GM18498 (cell line): ENCODE measurements at regions not wholly inside any gene's neighbourhood (a gene's known extent, or its start where the extent isn't known, plus 50 kb on each side); places are given as distances from the start of the nearest gene placed in this dataset.

Experiments
- ATAC-seq: cut with Tn5 transposase; IDR thresholded peaks from one replicate; pipeline ENCODE4 v1.9.1; 2021; ENCODE audit warnings: mild to moderate bottlenecking, moderate library complexity; ENCODE audit not compliant: unreplicated experiment

DNA sequence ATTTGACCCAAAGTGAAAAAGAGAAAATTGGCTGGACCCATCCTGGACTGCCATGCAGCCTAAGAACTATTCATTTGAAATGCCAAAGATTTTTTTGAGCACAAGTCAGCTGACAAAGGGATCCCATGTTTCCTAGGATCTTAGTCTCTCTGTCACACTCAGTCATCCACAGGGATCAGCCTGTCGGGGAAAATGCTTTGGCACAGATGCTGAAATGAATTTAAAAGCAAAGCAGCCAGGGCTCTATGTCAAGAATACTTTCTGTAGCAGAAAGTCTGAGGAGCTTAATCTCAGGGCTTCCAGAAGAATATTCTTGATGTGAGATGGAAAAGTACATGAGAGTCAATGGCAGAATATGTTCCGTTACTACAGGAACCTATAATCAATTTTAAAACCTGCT, 1900.8 kb downstream of the MRPL39 start:
- no peak for ATAC-seq

DNA sequence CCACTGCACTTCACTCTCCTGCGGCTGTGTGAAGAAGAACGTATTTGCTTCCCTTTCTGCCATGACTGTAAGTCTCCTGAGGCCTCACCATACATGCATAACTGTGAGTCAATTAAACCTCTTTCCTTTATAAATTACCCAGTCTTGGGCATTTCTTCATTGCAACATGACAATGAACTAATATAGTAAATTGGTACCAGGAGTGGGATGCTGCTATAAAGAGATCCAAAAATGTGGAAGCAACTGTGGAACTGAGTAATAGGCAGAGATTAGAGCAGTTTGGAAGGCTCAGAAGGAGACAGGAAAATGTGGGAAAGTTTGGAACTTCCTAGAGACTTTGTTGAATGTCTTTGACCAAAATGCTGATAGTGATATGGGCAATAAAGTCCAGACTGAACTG, 1907.9 kb downstream of the MRPL39 start:
- no peak for ATAC-seq

DNA sequence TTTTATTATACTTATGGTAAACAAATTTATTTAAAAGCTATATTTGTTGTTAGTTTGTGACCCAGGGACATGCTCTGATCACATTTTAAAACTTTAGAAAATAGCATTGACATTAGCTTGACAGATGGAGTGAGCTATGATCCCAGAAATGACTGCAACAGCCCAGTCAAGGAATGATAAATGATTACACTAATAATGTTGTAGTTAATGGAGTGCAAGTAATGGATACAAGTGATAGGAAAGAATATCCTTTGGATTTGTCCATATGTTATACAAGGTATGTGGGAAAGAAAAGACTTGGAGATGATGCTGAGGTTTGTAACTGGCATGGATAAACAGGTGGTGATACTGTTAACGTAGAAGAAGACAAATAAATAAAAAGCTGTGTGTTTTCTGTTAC, 1908.7 kb downstream of the MRPL39 start:
- ATAC-seq = no peak

DNA sequence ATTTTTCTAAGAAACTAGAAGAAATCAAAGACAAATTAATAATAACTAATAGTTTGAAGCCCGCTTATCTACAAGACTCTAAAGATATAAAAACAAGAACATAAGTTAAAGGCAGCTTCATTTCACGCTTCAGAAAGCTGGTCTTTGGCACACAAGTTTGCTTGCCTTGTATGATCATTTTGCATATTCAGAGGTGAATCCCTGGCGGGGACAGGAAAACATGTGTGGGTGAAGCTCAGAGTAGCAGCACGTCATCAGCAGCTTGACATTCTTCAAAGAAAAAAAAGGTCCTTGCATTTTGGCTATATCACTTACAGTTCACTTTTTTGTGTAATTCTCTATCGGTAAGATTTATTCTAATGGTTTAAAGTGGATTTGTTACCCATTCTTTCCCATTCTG, 1911.8 kb downstream of the MRPL39 start:
- ATAC-seq = no peak

DNA sequence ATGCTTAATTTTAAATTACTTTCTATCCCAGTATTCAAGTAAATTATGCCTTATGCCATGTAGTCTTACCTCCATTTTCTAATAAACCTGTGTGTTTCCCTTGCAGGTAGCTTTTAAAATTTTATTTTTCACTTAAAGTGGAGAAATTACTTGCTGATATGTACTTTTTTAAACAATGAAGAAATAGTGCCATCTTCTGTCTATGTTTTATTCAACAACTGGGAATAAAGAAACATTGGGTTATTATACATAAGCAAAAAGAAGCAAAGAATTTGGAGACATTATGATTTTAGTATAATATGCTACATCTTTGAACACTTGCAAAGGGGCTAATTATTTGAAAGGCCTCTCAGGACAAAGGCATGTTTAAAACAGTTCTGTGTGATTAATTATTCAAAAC, 1912.9 kb downstream of the MRPL39 start:
- ATAC-seq = no peak

DNA sequence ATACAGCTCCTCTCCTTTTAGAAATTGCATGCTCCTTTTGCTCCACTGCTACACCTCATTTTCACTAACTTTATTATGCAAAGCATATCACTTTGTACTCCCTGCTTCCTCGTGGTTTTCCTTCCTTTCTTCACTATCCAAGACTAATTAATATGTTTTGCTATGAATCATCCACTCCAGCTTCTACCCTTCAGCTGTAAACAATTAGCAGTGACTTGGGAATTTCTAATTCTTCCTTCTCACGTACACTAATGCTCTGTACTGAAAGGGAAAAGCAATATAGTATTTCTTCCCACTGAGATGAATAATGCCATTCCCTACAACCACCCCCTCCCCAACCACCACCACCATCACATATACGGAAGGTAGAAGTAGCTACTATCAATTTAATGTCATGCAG, 1917.0 kb downstream of the MRPL39 start:
- no peak for ATAC-seq

DNA sequence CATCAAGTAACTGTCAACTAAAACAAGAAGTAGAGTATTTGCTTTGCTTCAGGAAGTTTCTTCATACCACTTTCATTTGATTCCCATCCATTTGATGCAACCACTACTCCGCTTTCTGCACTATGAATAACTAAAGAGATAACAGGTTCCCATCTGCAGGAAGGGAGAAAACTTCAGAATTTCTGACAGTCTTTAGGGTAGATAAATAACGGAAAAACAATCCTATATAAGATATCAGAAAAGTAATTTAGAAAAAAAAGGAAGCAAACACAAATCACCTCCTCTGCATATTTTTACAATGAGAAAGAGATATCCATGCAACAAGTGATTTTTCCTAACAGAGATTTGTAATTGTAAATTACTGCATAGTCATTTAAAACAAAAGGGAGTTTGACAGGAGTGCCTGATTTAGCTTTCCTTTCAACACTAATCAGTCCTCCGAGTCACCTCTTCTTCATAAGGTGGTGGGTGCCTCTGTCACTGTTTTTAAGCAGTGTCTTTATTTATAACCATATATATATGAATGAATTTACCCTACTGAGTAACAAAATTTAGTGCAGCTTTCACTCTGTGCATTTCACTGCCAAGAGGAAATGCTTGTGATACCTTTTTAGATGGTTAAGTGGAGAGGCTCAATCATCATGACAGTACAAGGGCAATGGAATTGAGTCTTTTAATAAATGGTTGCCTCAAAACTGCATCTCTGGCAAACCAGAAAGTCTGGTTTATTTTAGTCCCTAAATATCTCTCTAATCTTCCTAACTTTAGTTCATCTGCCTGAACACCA, 1920.4 kb downstream of the MRPL39 start:
- ATAC-seq = no peak

DNA sequence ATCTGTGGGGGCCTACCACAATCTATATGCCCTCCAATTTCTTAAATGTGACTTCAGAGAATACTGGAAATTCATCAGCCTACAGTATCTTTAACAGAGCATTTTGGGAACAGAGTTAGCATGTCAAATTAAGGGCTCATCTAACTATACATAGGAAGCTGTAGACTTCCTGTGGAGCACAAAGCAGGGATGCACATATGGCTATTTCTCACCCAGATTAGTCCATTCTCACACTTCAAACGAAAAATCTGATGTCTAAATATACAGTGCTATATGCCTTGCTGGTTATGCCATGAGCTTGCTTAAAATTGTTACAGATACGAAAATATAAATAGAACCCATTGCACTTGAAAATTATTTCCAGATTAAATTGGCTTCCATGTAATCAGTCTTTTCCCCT, 1922.8 kb downstream of the MRPL39 start:
- ATAC-seq = no peak

DNA sequence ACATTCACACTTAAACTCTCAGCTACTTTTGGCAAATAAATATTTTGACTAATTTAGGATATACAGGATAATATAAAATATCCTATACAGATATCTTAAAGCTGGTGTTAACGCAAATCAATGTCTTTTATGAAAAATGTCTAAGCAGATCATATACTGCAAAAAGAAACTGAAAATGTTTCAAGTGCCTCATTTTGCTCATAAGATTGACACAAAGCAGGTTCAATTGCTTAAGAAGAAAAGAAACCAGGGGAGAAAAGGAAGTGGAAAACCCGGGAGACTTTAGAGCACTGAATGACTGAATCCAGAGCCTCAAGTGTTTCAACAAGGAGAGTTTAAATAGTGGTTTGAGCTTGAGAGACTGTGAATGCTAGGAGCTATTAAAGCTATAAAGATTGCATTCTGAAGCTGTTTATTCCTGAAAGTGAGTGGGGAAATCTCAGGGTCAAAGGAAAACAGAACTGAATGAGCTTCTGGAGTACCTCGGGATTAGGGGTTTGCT, 1943.0 kb downstream of the MRPL39 start:
- no peak for ATAC-seq

DNA sequence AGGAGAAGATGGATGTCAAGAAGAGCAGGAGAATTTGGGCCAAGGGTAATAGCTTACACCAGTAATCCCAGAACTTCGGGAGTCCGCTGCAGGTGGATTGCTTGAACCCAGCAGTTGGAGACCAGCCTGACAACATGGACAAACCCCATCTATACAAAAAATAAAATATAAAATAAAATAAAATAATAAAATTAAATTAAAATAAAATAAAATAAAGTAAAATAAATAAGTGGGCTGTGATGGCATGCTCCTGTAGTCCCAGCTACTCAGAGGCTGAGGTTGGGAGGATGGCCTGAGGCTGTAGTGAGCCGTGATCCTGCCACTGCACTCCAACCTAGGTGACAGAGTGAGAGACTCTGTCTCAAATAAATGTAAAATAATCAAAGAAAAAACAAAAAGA, 1946.7 kb downstream of the MRPL39 start:
- ATAC-seq = no peak

DNA sequence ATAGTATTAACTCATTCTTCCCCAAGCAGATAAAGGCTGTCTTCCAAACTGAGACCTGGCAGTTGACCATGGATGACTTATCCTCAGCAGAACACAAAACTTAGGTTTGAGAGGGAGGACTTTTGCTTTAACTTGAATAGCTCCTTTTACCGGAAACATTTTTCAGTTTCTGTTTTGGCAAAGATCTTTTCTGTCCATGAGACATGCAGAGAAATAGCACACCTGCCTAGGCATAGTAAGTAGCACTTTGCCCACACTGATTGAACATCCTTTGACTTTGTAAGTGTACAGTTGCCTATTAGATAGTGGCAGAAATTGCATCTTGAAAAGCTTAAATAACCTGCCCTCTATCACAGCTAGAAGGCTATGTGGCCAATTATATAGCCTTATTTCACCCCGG, 1962.5 kb downstream of the MRPL39 start:
- no peak for ATAC-seq

DNA sequence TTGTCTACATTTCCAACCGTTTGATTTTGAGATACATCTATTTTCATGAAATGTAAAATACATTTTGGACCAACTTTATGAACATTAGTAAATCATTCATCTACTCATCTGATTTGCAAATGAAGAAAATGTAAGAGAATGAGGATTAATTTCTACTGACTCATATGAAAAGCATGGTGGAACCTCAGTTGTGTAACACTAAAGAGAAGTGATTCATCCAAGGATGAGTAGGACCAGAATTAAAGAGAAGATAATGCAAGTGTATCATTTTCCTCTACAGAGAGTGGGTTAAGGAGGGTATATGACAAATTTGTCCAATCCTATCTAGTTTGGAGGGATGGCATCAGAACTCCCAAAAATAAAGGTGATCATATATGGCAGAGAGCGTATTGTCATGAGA, 1967.6 kb downstream of the MRPL39 start:
- ATAC-seq = no peak

DNA sequence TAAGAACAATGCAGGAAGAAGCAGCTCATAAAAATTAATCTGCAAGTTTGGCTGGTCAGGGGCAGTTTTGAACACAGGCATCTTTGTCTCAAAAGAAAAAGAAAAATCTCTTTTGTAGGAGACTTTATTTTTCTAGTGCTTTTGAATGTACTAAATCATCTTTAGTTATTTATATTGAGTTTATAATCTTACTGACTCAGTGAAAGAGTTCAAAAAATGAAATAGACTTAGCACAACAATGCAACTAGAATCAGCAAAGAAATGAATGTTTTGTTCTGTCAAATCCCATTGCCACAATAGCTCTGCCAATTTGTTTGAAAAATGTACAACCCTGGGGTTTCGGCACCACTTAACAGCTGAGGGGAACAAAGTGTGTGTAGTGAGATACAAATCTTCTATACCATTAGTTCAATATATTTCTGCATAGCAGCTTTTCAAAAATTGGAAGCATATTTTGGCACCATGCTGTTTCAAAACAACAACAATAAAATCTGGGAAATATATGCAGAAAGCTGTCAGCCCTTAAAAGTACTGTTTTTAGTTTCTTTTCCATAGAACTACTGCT, 1969.1 kb downstream of the MRPL39 start:
- no peak for ATAC-seq

DNA sequence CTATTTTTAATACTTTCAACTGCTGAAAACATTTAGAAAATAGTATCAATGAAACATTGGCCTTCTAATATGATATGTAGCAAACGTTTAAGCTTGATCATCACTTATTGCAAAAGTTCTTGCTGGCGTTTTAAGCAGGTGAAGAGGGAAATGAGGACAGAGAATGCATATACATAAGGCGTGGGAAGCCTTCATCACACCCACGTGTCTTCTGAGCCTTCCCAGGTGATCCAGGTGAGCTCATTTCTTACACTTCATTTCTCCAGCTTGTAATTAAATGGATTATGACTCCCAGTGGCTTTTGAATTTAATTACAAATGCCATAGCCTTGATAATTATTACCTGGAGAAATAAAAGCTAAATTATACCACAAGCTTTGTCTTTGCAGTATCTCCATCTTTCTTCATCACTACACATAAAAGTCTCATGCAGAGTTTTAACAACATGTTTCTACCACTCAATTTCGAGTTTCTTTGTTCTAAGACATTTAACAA, 1973.8 kb downstream of the MRPL39 start:
- ATAC-seq = no peak

DNA sequence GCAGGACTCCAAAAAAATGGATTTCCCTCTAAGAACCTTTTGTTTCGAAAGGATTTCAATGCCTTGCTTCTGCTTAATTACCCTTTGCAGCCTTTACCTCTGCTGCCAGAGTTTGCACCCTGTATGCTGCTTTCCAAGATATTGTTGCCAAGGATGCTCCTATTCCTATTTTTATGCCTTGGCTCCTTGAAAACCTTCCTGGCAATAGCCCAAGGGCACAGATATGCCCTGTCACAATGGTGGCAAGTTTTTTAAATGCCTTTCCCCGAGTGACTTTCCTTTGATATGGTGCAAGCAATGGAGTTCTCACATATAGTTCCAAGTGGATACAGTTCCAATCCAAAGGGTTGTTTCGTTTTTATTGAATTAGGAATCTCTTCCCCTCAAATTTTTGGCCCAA, 1983.0 kb downstream of the MRPL39 start:
- no peak for ATAC-seq

DNA sequence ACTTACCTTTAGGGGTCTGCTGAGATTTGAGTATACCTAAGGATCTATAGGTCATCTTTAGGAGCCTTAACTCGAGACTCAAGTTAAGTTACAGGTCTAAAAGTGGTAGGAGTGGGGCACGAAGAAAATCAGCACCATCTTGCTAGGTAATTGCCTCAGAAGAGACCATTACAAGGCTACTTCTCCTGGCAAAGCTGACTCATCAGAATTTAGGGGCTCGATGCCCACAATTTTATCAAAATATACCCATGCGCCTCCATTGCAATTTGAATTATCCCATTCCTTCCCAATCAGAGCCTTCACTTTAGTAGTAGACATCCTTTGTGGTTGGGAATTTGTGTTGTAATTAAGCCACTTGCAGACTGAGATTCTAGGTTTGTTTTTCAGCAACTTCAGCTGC, 1994.3 kb downstream of the MRPL39 start:
- no peak for ATAC-seq

DNA sequence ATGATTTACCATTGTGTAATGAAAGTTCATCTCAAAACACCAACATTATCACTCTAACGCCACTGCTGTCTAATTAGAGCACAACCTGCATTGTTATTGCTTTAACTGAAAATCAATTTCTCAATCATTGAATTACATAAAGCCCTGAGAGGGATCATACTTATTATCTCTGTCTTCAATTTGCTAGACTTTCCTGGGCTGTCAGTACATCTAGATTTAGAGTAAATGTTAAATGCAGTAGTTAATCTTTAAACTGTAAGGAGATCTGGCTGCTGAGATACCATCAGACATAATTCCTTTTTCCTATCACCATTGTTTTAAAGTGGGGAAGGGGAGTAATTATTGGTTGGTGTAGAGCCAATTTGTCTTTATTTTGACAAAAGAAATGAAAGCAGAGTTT, 1995.1 kb downstream of the MRPL39 start:
- no peak for ATAC-seq

DNA sequence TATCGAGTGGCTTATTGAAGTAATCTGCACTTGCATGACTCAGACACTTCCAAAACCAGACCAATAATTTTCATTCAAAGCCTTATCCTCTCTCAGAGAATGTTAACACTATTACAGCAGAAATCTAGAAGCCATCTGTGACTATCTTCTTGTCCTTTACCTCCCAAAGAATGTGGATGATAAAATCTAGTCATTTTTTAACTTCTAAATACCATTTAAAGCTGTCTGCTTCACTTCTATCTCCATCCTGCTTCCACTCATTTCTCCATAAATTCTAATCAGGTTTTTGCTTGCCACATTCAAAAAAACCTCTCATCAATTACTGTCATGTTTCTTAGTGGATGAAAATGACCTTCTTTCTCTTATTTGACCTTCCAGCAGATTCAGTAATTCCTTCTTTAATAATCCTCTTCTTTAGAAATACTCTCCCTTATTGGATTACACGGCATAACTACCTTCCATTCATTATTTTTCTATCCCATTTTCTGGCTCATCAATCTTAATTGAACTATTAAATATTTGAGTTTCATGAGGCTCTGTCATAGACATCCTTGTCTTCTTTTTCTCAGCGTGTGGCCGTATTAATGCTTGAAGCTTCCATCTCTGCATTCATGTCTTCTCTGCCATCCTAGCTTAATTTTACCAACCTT, 1999.4 kb downstream of the MRPL39 start:
- no peak for ATAC-seq

DNA sequence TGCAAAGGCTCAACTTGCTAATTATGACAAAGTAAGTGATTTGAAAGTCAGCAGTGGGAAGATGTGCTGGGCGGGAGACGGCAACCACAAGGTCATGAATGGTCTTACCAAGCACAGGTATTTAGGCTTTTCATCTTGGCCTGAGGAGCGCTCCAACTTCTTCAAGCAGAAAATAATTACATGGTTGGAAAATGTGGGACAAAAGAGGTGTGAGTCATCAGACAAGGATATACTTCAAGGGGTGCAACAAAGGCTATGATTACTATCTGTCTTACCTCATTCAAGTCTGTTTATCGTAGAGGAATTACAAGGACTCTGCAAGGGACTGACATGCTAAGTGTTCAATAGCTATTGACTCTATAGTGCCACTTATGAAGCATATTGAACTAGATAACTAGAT, 2005.7 kb downstream of the MRPL39 start:
- no peak for ATAC-seq

DNA sequence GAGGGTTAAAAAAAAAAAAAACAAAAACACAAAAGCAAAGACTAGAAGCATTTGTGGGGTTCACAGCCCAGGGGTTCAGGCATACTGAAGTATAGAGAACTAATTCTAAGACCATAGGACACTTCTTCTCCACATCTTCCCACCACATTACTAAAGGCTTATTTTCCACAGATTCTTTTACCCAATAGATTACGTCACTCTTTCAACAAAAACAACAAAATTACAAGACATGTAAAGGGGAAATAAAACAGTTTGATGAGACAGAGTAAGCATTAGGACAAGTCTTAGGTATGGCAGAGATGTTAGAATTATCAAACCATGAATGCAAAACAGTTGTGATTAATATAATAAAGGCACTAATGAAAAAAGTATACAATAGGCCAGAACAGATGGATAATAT, 2013.7 kb downstream of the MRPL39 start:
- no peak for ATAC-seq

DNA sequence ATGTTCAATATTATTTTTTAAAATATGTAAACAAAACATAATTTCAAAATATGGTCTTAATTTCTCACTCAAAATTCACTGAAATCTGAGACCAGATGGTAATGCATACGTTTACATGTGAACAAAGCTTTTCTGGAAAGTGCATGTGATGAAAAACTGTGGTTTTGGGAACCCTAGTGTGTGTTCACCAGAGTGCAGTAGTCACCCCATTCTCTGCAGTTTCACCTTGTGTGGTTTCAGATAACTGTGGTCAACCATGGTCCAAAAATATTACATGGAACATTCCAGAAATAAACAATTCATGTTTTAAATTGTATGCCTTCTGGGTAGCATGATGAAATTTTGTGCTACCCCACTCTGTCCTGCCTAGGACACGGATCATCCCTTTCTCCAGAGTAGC, 2021.9 kb downstream of the MRPL39 start:
- no peak for ATAC-seq

DNA sequence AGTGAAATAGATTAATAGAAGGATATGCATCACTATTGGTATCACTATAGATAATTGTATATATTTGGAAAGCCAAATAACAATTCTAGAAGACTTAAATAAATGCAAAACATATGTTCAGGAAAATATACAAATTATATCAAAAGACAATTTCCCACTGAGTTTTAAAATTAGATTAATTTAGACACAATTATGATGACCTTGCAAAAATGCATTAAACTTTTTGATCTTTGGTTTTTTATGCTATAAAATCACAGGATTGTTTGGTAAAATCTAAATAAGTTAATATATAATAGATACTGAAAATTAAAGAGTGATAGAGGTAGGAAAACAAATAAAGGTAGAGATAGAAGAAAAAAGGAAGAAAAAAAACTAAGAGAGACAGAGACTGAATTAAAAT, 2027.7 kb downstream of the MRPL39 start:
- ATAC-seq = no peak
